ENCODE measurements at regions not wholly inside any gene's neighbourhood (a gene's known extent, or its start where the extent isn't known, plus 50 kb on each side); places are given as distances from the start of the nearest gene placed in this dataset.

GRCh38 chr12:75638792-75639191 is 127.4 kb upstream of the KRR1 start:
- H3K27me3 ChIP-seq (ENCODE audit: control insufficient read depth, insufficient read depth, low read length), result no peaks in the 10 kb centered on the region
- TF ChIP-seq CHD1 (IDR thresholded peaks at IDR 0.05; ENCODE audit: low read depth, low read length) (no peak), USF2 (IDR thresholded peaks at IDR 0.05; ENCODE audit: low read depth, low read length) (no peak), ELK1 (IDR thresholded peaks at IDR 0.05; ENCODE audit: borderline replicate concordance, low read depth, low read length) (no peak), RCOR1 (IDR thresholded peaks at IDR 0.05; ENCODE audit: insufficient replicate concordance, low read length) (no peak), POLR2A (IDR thresholded peaks at IDR 0.05; ENCODE audit: low read depth, low read length) (no peak), FOS (IDR thresholded peaks at IDR 0.05; ENCODE audit: low read depth, low read length) (no peak), BHLHE40 (IDR thresholded peaks at IDR 0.05; ENCODE audit: low read depth, low read length) (no peak), MAZ (IDR thresholded peaks at IDR 0.05; ENCODE audit: borderline replicate concordance, low read depth, low read length) (no peak), SMC3 (IDR thresholded peaks at IDR 0.05; ENCODE audit: low read depth, low read length) (no peak), CTCF (conservative IDR thresholded peaks at IDR 0.05; ENCODE audit: low read depth, low read length) (no peak), RAD21 (IDR thresholded peaks at IDR 0.05; ENCODE audit: low read length) (no peak), NFE2L2 (IDR thresholded peaks at IDR 0.05; ENCODE audit: low read depth, low read length) (no peak), RFX5 (IDR thresholded peaks at IDR 0.05; ENCODE audit: low read depth, low read length) (no peak), MAFK (IDR thresholded peaks at IDR 0.05; ENCODE audit: low read depth, low read length) (no peak), MXI1 (IDR thresholded peaks at IDR 0.05; ENCODE audit: borderline replicate concordance, low read depth, low read length) (no peak), CEBPB (IDR thresholded peaks at IDR 0.05; ENCODE audit: low read depth, low read length) (no peak)
- 100% methylated on average over 2 of the region's 7 CpGs; no CpG with 5 or more reads in 1 of the 2 experiments for WGBS, 2 experiments (ENCODE audit: extremely low coverage in 2 of 2, insufficient read length in 1 of 2)
- POLR2A ChIA-PET (ENCODE audit: unreplicated experiment), result no interaction called here
- no peak overlapping the region for H3K4me2 ChIP-seq (ENCODE audit: low read depth, low read length)
- intact Hi-C loops (cut with micrococcal nuclease) (no loop called here), in situ Hi-C loops (cut with MboI; ENCODE audit: low sequenced_read_pairs) (no loop called here), dilution Hi-C loops (cut with HindIII; ENCODE audit: low sequenced_read_pairs, unreplicated experiment) (no loop called here)
- no peak overlapping the region; the same call in 1 of the 2 replicates for H2BK120ac ChIP-seq (ENCODE audit: low read depth, low read length)
- no peak overlapping the region for H3K14ac ChIP-seq (replicated peaks; ENCODE audit: low read depth, low read length)
- no peak overlapping the region for H3K27ac ChIP-seq (ENCODE audit: insufficient read depth, low read length)
- peaks cover 6% of the 10 kb centered on the region for H3K4me1 ChIP-seq (ENCODE audit: control insufficient read depth, insufficient read depth, low read length)
- no peaks in the 10 kb centered on the region for H3K36me3 ChIP-seq (ENCODE audit: control insufficient read depth, insufficient read depth, low read length)
- no peak overlapping the region for H4K8ac ChIP-seq (ENCODE audit: low read depth in 2 of 2, low read length in 2 of 2)
- H2BK5ac ChIP-seq (ENCODE audit: low read depth, low read length, poor library complexity, severe bottlenecking), result no peak overlapping the region
- CTCF ChIA-PET, result interaction anchor here (1.0 kb wide), 1 partner anchor 16 kb away, joined by 3 read pairs; no protein-coding TSS in a partner anchor
- H4K20me1 ChIP-seq (ENCODE audit: insufficient read depth, low read length), result no peaks in the 10 kb centered on the region
- no peak overlapping the region for H4K5ac ChIP-seq (ENCODE audit: low read depth, low read length)
- H2BK20ac ChIP-seq (ENCODE audit: low read depth, low read length), result peak overlapping the region; percentile 8; the same call in 1 of the 2 replicates
- BruUV-seq (replicated peaks), result no TSS peak
- peak overlapping the region; percentile 19 for H2AK5ac ChIP-seq (ENCODE audit: low read depth, low read length)
- no peak overlapping the region for H2AFZ ChIP-seq (replicated peaks; ENCODE audit: low read length, poor library complexity)
- peaks cover 2% of the 10 kb centered on the region; the same call in 1 of the 2 replicates for H3K9me1 ChIP-seq (ENCODE audit: insufficient read depth, low read length)
- no peaks in the 10 kb centered on the region for H3K79me1 ChIP-seq (ENCODE audit: low read depth in 1 of 2, low read length in 2 of 2)
- no peak overlapping the region for H3K9ac ChIP-seq (ENCODE audit: low read depth, low read length)
- no peak overlapping the region for H3K4me3 ChIP-seq (ENCODE audit: insufficient read depth, low read depth, low read length)
- 0 out of 3 replicates have a peak overlapping the region, but pooled peaks have one; percentile 25 for H2BK15ac ChIP-seq (ENCODE audit: low read depth, low read length)
- ATAC-seq (ENCODE audit: low read depth), result no peak
- no peak overlapping the region for H3K56ac ChIP-seq (ENCODE audit: extremely low read depth, insufficient read depth, low read length)
- no peaks in the 10 kb centered on the region for H3K9me3 ChIP-seq (ENCODE audit: control insufficient read depth, insufficient read depth, low read length)
- H4K91ac ChIP-seq (ENCODE audit: insufficient read depth, low read depth, low read length), result no peak overlapping the region
- no peak overlapping the region for H3K23ac ChIP-seq (ENCODE audit: low read depth, low read length)
- H3K18ac ChIP-seq (ENCODE audit: low read depth, low read length), result no peak overlapping the region
- H3K4ac ChIP-seq (ENCODE audit: low read depth, low read length), result no peak overlapping the region
- no peak overlapping the region for H2AK9ac ChIP-seq (replicated peaks; ENCODE audit: low read depth, low read length, poor library complexity)
- no peak for DNase-seq
